ENCODE measurements at regions not wholly inside any gene's neighbourhood (a gene's known extent, or its start where the extent isn't known, plus 50 kb on each side); places are given as distances from the start of the nearest gene placed in this dataset.

DNA sequence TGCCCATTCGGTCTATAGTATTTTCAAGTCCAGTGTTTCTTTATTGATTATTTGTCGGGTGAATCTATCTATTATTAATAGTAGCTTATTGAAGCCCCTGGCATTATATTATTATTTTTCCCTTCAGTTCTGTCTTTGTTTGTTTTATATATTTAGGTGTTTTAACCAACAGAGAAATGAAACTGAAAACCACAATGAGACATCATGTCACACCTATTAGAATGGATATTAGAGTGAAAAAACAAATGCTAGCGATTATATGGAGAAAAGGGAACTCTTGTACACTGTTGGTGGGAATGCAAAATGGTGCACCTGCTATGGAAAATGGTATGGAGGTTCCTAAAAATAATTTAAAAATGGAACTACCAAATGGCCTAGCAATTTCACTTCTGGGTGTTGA, 272.5 kb downstream of the ADAM29 start:
- TF ChIP-seq CTBP1 (IDR thresholded peaks at IDR 0.05; ENCODE audit: borderline replicate concordance) (no peak), SUZ12 (IDR thresholded peaks at IDR 0.05) (no peak)
- ChIA-PET POLR2A (no interaction called here), CTCF (no interaction called here)
- DNase-seq (ENCODE audit: extremely low spot score), result no peak

DNA sequence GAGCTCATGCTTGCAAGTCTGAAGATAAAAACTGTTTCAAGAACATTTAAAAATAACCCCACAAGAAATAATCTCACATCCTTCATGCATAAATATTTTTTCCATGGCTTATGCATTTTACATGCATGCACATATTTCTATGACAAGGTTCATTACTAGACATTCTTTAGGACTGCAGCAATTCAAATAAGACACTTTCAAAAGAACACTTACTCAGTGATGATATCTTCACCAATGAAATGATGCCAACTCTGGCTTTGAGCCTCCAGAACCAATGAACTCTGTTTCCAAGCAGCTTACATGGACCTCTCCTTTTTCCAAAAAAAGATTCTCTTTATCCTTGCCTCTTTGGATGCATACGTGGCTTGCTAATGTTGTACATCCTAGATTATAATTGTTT, 279.9 kb downstream of the ADAM29 start:
- ChIA-PET POLR2A (no interaction called here), CTCF (interaction anchor here (0.6 kb wide), 1 partner anchor 59 kb away, joined by 3 read pairs; no protein-coding TSS in a partner anchor)
- no peak for DNase-seq (ENCODE audit: extremely low spot score)
- TF ChIP-seq TARDBP (IDR thresholded peaks at IDR 0.05), result no peak
- TF ChIP-seq L3MBTL2 (conservative IDR thresholded peaks at IDR 0.05), result no peak
- TF ChIP-seq BHLHE40 (IDR thresholded peaks at IDR 0.05; ENCODE audit: borderline replicate concordance), result no peak
- no peak for TF ChIP-seq SUZ12 (IDR thresholded peaks at IDR 0.05)
- TF ChIP-seq, protein P1, sequence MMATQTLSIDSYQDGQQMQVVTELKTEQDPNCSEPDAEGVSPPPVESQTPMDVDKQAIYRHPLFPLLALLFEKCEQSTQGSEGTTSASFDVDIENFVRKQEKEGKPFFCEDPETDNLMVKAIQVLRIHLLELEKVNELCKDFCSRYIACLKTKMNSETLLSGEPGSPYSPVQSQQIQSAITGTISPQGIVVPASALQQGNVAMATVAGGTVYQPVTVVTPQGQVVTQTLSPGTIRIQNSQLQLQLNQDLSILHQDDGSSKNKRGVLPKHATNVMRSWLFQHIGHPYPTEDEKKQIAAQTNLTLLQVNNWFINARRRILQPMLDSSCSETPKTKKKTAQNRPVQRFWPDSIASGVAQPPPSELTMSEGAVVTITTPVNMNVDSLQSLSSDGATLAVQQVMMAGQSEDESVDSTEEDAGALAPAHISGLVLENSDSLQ (IDR thresholded peaks at IDR 0.05), result no peak
- no peak for TF ChIP-seq LEF1 (IDR thresholded peaks at IDR 0.05; ENCODE audit: borderline replicate concordance)
- no peak for TF ChIP-seq ELF4 (IDR thresholded peaks at IDR 0.05)
- TF ChIP-seq NFRKB (IDR thresholded peaks at IDR 0.05), result no peak
- TF ChIP-seq HDGF (IDR thresholded peaks at IDR 0.05; ENCODE audit: borderline replicate concordance), result no peak
- no peak for TF ChIP-seq SP1 (IDR thresholded peaks at IDR 0.05)
- no peak for TF ChIP-seq ARNT (IDR thresholded peaks at IDR 0.05)
- TF ChIP-seq CTBP1 (IDR thresholded peaks at IDR 0.05; ENCODE audit: borderline replicate concordance), result no peak
- no peak for TF ChIP-seq ZNF384 (IDR thresholded peaks at IDR 0.05)
- no peak for TF ChIP-seq FOXK2 (IDR thresholded peaks at IDR 0.05)
- TF ChIP-seq FOXA1 (IDR thresholded peaks at IDR 0.05), result no peak

DNA sequence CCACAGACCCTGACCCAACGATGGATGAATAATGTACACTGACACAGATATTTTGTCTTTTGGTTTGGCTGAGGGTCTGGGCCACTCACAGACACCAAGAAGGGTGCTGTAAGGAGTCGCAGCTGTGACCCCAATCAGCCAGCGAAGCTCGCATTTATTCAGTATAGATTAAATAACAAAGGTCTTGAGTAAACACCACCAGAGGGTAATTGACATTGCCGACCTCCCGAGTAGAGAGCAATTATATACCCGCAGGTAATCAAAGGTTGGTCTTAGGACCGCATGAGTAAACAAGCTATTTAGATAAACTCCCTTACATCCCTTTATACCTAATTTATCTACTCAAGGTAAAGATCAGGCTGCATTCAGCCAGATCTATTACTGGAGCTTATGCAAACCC, 297.1 kb downstream of the ADAM29 start:
- CTCF ChIA-PET, result no interaction called here
- POLR2A ChIA-PET, result no interaction called here
- TF ChIP-seq TARDBP (IDR thresholded peaks at IDR 0.05), result no peak
- TF ChIP-seq ELF4 (IDR thresholded peaks at IDR 0.05), result no peak
- TF ChIP-seq BHLHE40 (IDR thresholded peaks at IDR 0.05; ENCODE audit: borderline replicate concordance), result no peak
- no peak for TF ChIP-seq FOXA1 (IDR thresholded peaks at IDR 0.05)
- no peak for TF ChIP-seq LEF1 (IDR thresholded peaks at IDR 0.05; ENCODE audit: borderline replicate concordance)
- no peak for TF ChIP-seq FOXK2 (IDR thresholded peaks at IDR 0.05)
- no peak for TF ChIP-seq SP1 (IDR thresholded peaks at IDR 0.05)
- no peak for TF ChIP-seq CTBP1 (IDR thresholded peaks at IDR 0.05; ENCODE audit: borderline replicate concordance)
- DNase-seq (ENCODE audit: extremely low spot score), result no peak

DNA sequence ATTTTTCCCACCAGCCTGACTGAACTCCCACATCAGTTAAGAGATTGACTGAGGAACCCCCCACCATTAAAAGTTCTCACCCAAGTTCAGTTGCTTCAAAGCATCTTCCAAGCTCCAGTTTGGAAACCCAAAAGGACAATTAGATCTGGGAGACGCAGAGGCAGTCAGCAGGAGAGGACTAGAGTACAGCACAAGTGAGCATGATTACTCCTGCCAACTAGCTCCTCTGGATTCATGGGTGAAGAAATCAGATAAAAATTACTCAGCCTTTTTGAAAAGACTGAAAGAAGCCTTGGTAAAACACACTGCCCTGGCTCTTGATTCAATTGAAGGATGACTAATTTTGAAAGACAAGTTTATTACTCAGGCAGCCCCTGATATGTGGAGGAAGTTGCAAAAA, 297.5 kb downstream of the ADAM29 start:
- POLR2A ChIA-PET, result no interaction called here

DNA sequence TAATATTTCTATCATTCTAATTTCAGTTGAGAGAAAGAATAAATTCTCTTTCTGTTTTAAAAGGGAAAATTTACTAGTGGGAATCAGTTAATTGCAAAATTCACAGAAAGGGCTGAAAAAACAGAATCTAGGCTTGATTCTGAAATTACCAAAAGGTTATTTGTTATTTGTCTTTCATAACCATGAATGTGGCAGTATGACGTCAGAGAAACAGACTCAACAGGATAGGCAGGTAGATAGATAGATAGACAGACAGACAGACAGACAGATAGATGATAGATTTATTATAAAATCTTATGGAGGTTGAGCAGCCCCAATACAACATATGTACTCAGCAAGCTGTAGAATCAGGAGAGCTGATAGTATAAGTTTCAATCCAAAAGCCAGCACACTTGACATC, 311.0 kb downstream of the ADAM29 start:
- CTCF ChIA-PET, result no interaction called here
- no peak for TF ChIP-seq SUZ12 (IDR thresholded peaks at IDR 0.05)
- no peak for TF ChIP-seq ELF4 (IDR thresholded peaks at IDR 0.05)
- TF ChIP-seq, protein P1 (IDR thresholded peaks at IDR 0.05), result no peak
- TF ChIP-seq LEF1 (IDR thresholded peaks at IDR 0.05; ENCODE audit: borderline replicate concordance), result no peak
- no peak for TF ChIP-seq SP1 (IDR thresholded peaks at IDR 0.05)
- no peak for TF ChIP-seq BHLHE40 (IDR thresholded peaks at IDR 0.05; ENCODE audit: borderline replicate concordance)
- no peak for TF ChIP-seq FOXA1 (IDR thresholded peaks at IDR 0.05)
- no peak for TF ChIP-seq NFRKB (IDR thresholded peaks at IDR 0.05)
- DNase-seq (ENCODE audit: extremely low spot score), result no peak
- POLR2A ChIA-PET, result no interaction called here

More for the DNA sequence above, 297.5 kb downstream of the ADAM29 start:
- no peak for TF ChIP-seq HDGF (IDR thresholded peaks at IDR 0.05; ENCODE audit: borderline replicate concordance)
- no peak for TF ChIP-seq LEF1 (IDR thresholded peaks at IDR 0.05; ENCODE audit: borderline replicate concordance)
- no peak for TF ChIP-seq L3MBTL2 (conservative IDR thresholded peaks at IDR 0.05)
- no peak for TF ChIP-seq CTBP1 (IDR thresholded peaks at IDR 0.05; ENCODE audit: borderline replicate concordance)
- TF ChIP-seq TARDBP (IDR thresholded peaks at IDR 0.05), result no peak
- TF ChIP-seq ELF4 (IDR thresholded peaks at IDR 0.05), result no peak
- no peak for TF ChIP-seq FOXM1 (IDR thresholded peaks at IDR 0.05; ENCODE audit: borderline replicate concordance)
- no peak for TF ChIP-seq FOXK2 (IDR thresholded peaks at IDR 0.05)
- TF ChIP-seq SUZ12 (IDR thresholded peaks at IDR 0.05), result no peak
- TF ChIP-seq BHLHE40 (IDR thresholded peaks at IDR 0.05; ENCODE audit: borderline replicate concordance), result no peak
- no peak for TF ChIP-seq NFRKB (IDR thresholded peaks at IDR 0.05)
- no peak for TF ChIP-seq FOXA1 (IDR thresholded peaks at IDR 0.05)
- TF ChIP-seq ZNF384 (IDR thresholded peaks at IDR 0.05), result no peak
- DNase-seq (ENCODE audit: extremely low spot score), result no peak
- CTCF ChIA-PET, result no interaction called here

DNA sequence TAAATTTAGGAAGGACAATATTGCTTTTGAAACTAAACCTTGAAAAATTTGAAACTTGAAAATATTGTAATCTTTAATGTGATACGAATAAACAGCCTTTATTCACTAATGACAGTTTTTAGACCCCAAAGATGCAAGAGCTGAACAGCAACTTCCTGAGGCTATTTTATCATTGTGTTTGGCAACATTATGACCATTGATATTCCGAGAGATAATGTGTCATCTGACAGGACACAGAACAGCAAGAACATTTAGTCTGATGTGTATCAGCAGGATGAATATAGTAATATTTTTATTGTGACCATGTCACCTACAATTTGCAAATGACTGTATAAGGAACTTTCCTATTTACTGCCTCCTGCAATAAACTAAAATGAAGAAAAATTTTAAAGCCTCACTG, 316.0 kb downstream of the ADAM29 start:
- TF ChIP-seq ZNF384 (IDR thresholded peaks at IDR 0.05), result no peak
- TF ChIP-seq SP1 (IDR thresholded peaks at IDR 0.05), result no peak
- TF ChIP-seq FOXK2 (IDR thresholded peaks at IDR 0.05), result no peak
- TF ChIP-seq CTBP1 (IDR thresholded peaks at IDR 0.05; ENCODE audit: borderline replicate concordance), result no peak
- POLR2A ChIA-PET, result no interaction called here
- CTCF ChIA-PET, result no interaction called here
- DNase-seq (ENCODE audit: extremely low spot score), result no peak

DNA sequence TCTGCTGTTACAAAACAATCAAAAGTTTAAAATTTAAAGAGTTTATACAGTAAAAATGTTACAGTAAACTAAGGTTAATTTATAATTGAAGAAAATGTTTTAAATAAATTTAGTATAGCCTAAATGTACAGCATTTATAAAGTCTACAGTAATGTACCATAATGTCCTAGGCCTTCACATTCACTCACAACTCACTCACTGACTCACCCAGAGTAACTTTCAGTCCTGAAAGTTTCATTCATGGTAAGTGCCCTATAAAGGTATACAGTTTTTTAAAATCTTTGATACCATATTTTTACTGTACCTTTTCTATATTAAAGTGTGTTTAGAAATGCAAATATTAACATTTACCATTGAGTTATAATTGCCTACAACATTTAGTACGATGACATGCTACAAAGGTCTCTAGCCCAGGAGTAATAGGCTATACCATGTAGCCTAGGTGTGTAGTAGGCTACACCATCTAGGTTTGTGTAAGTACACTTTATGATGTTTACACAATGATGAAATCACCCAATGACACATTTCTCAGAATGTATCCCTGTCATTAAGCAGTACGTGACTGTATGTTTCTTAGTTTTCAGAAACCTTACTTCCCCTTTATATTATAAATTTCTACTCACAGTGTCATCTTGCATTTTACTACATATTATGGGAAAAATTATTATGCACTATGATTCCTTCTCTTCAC, 320.8 kb downstream of the ADAM29 start:
- ChIA-PET POLR2A (no interaction called here), CTCF (interaction anchor here (0.6 kb wide), 1 partner anchor 475 kb away, joined by 3 read pairs; no protein-coding TSS in a partner anchor)
- TF ChIP-seq CTBP1 (IDR thresholded peaks at IDR 0.05; ENCODE audit: borderline replicate concordance) (no peak), NFRKB (IDR thresholded peaks at IDR 0.05) (no peak), TARDBP (IDR thresholded peaks at IDR 0.05) (no peak), ZNF384 (IDR thresholded peaks at IDR 0.05) (no peak), ELF4 (IDR thresholded peaks at IDR 0.05) (no peak), LEF1 (IDR thresholded peaks at IDR 0.05; ENCODE audit: borderline replicate concordance) (no peak), FOXA1 (IDR thresholded peaks at IDR 0.05) (no peak), HDGF (IDR thresholded peaks at IDR 0.05; ENCODE audit: borderline replicate concordance) (no peak), FOXK2 (IDR thresholded peaks at IDR 0.05) (no peak), ARNT (IDR thresholded peaks at IDR 0.05) (no peak), FOXM1 (IDR thresholded peaks at IDR 0.05; ENCODE audit: borderline replicate concordance) (no peak), L3MBTL2 (conservative IDR thresholded peaks at IDR 0.05) (no peak), SP1 (IDR thresholded peaks at IDR 0.05) (no peak), SUZ12 (IDR thresholded peaks at IDR 0.05) (no peak), BHLHE40 (IDR thresholded peaks at IDR 0.05; ENCODE audit: borderline replicate concordance) (no peak)
- TF ChIP-seq, protein P1 (IDR thresholded peaks at IDR 0.05), result no peak
- no peak for DNase-seq (ENCODE audit: extremely low spot score)
